Uterus (tissue), 2 donors: ENCODE measurements at regions not wholly inside any gene's neighbourhood (a gene's known extent, or its start where the extent isn't known, plus 50 kb on each side); places are given as distances from the start of the nearest gene placed in this dataset.

Source experiments
- CTCF ChIP-seq, 4 experiments: fragments of 200-600 bp in 2 of 4; fragments of 450-650 bp in 2 of 4; sonication (generic) in 2 of 4; IDR thresholded peaks; one replicate each; pipeline ENCODE4 v1.5.1; 2016 to 2019; ENCODE audit warnings: antibody characterized with exemption in 4 of 4, mild to moderate bottlenecking in 2 of 4, moderate library complexity in 1 of 4
- POLR2A ChIP-seq, 2 donors: fragments of 450-650 bp; IDR thresholded peaks; one replicate each; pipeline ENCODE4 v1.6.1; 2016; ENCODE audit warnings: antibody characterized with exemption in 2 of 2, mild to moderate bottlenecking in 1 of 2, moderate library complexity in 1 of 2

GRCh38 chr6:22098601-22099031, 198.2 kb downstream of the PRL start:
- TF ChIP-seq CTCF (IDR thresholded peaks at IDR 0.05) (no peak), POLR2A (IDR thresholded peaks at IDR 0.05) (no peak)
